Endodermal cell (in vitro differentiated cells): ENCODE measurements at regions not wholly inside any gene's neighbourhood (a gene's known extent, or its start where the extent isn't known, plus 50 kb on each side); places are given as distances from the start of the nearest gene placed in this dataset.

Experiments used
- DNase-seq: peaks from one replicate; pipeline ENCODE4 v3.0.0-alpha.2; 2017
- H3K27ac ChIP-seq: 2 replicates; pipeline ENCODE4 v1.5.1; 2013; ENCODE audit warnings: mild to moderate bottlenecking, low read depth, low read length, moderate library complexity
- H3K27me3 ChIP-seq: 2 replicates; pipeline ENCODE4 v1.6.1; 2013; ENCODE audit warnings: mild to moderate bottlenecking, low read length, moderate library complexity; ENCODE audit not compliant: insufficient read depth, control insufficient read depth, poor library complexity, severe bottlenecking
- H3K36me3 ChIP-seq: 2 replicates; pipeline ENCODE4 v1.7.0; 2013; ENCODE audit warnings: mild to moderate bottlenecking, low read length, moderate library complexity; ENCODE audit not compliant: control insufficient read depth, insufficient read depth
- H3K4me1 ChIP-seq: one replicate; pipeline ENCODE4 v1.7.0; 2013; ENCODE audit warnings: low read length; ENCODE audit not compliant: control insufficient read depth, insufficient read depth
- H3K4me3 ChIP-seq: 2 replicates; pipeline ENCODE4 v1.5.1; 2013; ENCODE audit warnings: mild to moderate bottlenecking, low read length, moderate library complexity
- H3K9ac ChIP-seq: 2 replicates; pipeline ENCODE4 v1.6.1; 2013; ENCODE audit warnings: mild to moderate bottlenecking, low read length, moderate library complexity; ENCODE audit not compliant: poor library complexity, severe bottlenecking; ENCODE audit errors: extremely low read depth
- H3K9me3 ChIP-seq: 2 replicates; pipeline ENCODE4 v1.6.1; 2013; ENCODE audit warnings: mild to moderate bottlenecking, low read length, moderate library complexity; ENCODE audit not compliant: control insufficient read depth
- H3K27ac Mint-ChIP-seq: 2 replicates; pipeline ENCODE4 v1.8.0; 2020; ENCODE audit warnings: mixed read lengths
- H3K27me3 Mint-ChIP-seq: 2 replicates; pipeline ENCODE4 v1.8.0; 2021; ENCODE audit warnings: mild to moderate bottlenecking, mixed read lengths; ENCODE audit not compliant: insufficient read depth
- H3K36me3 Mint-ChIP-seq: 2 replicates; pipeline ENCODE4 v1.8.0; 2020; ENCODE audit warnings: low read depth, mixed read lengths
- H3K4me1 Mint-ChIP-seq: 2 replicates; pipeline ENCODE4 v1.8.0; 2020; ENCODE audit warnings: mixed read lengths
- H3K4me3 Mint-ChIP-seq: 2 replicates; pipeline ENCODE4 v1.8.0; 2020; ENCODE audit warnings: mild to moderate bottlenecking, moderate library complexity, mixed read lengths
- H3K9me3 Mint-ChIP-seq: 2 replicates; pipeline ENCODE4 v1.8.0; 2020; ENCODE audit warnings: mild to moderate bottlenecking, mixed read lengths
- CTCF ChIP-seq: fragments of 200-600 bp; sonication (generic); conservative IDR thresholded peaks from 2 replicates; pipeline ENCODE4 v1.5.0; 2021; ENCODE audit warnings: antibody characterized with exemption, mild to moderate bottlenecking
- WGBS, 2 experiments: methylation state at CpG; one replicate each; pipeline versions ENCODE4 v1.1.5 to v1.1.7; 2013; ENCODE audit warnings: missing lambda C conversion rate in 2 of 2, mixed read lengths in 1 of 2; ENCODE audit not compliant: insufficient coverage in 1 of 2, insufficient read length in 1 of 2; 5-methylcytosine and 5-hydroxymethylcytosine counted together

GRCh38 chr20:18977441-18977840, 163.9 kb downstream of the SCP2D1 start:
- Histone ChIP-seq H3K4me3 (no peak overlapping the region), H3K36me3 (no peaks in the 10 kb centered on the region), H3K4me1 (no peaks in the 10 kb centered on the region), H3K27me3 (no peaks in the 10 kb centered on the region), H3K27ac (no peak overlapping the region), H3K9me3 (no peaks in the 10 kb centered on the region), H3K9ac (no peak overlapping the region)
- no peaks in the 10 kb centered on the region for H3K36me3 Mint-ChIP-seq
- H3K27ac Mint-ChIP-seq: no peak overlapping the region
- WGBS, 2 experiments: 87 to 100% methylated on average over 1 to 2 of the region's 2 CpGs
- no peaks in the 10 kb centered on the region for H3K9me3 Mint-ChIP-seq
- TF ChIP-seq CTCF: no peak
- H3K4me3 Mint-ChIP-seq: no peak overlapping the region
- H3K4me1 Mint-ChIP-seq: no peaks in the 10 kb centered on the region
- no peak for DNase-seq
- H3K27me3 Mint-ChIP-seq: no peaks in the 10 kb centered on the region

- WGBS, 2 experiments: 90 to 100% methylated on average over 1 to 2 of the region's 2 CpGs
- Histone ChIP-seq H3K9me3 (no peaks in the 10 kb centered on the region), H3K9ac (no peak overlapping the region), H3K36me3 (no peaks in the 10 kb centered on the region), H3K4me3 (no peak overlapping the region), H3K4me1 (no peaks in the 10 kb centered on the region), H3K27me3 (no peaks in the 10 kb centered on the region), H3K27ac (no peak overlapping the region)
- no peak overlapping the region for H3K27ac Mint-ChIP-seq
- no peaks in the 10 kb centered on the region for H3K27me3 Mint-ChIP-seq
- no peak for DNase-seq
- no peaks in the 10 kb centered on the region for H3K9me3 Mint-ChIP-seq
- no peak overlapping the region for H3K4me3 Mint-ChIP-seq
- no peaks in the 10 kb centered on the region for H3K36me3 Mint-ChIP-seq
- peaks cover under 1% of the 10 kb centered on the region for H3K4me1 Mint-ChIP-seq
- no peak for TF ChIP-seq CTCF
Measured at GRCh38 chr20:18978311-18978710, 164.7 kb downstream of the SCP2D1 start.

GRCh38 chr20:18979132-18979531, 165.5 kb downstream of the SCP2D1 start:
- Mint-ChIP-seq H3K9me3 (no peaks in the 10 kb centered on the region), H3K36me3 (no peaks in the 10 kb centered on the region), H3K27me3 (no peaks in the 10 kb centered on the region), H3K27ac (no peak overlapping the region), H3K4me1 (peaks cover 9% of the 10 kb centered on the region), H3K4me3 (no peak overlapping the region)
- no peaks in the 10 kb centered on the region for H3K4me1 ChIP-seq
- H3K9me3 ChIP-seq: no peaks in the 10 kb centered on the region
- no peak overlapping the region for H3K4me3 ChIP-seq
- H3K36me3 ChIP-seq: no peaks in the 10 kb centered on the region
- no peak for TF ChIP-seq CTCF
- DNase-seq: no peak
- 91% methylated on average over 1 of the region's 1 CpG; no CpG with 5 or more reads in 1 of the 2 experiments for WGBS, 2 experiments
- H3K27ac ChIP-seq: no peak overlapping the region
- H3K27me3 ChIP-seq: no peaks in the 10 kb centered on the region
- H3K9ac ChIP-seq: no peak overlapping the region
